SH-SY5Y (cell line): ENCODE measurements at regions not wholly inside any gene's neighbourhood (a gene's known extent, or its start where the extent isn't known, plus 50 kb on each side); places are given as distances from the start of the nearest gene placed in this dataset.

Source experiments
- GATA2 ChIP-seq: IDR thresholded peaks from 2 replicates; pipeline ENCODE4 v1.6.1; 2011; ENCODE audit warnings: mild to moderate bottlenecking, low read depth, low read length
- GATA3 ChIP-seq: IDR thresholded peaks from 2 replicates; pipeline ENCODE4 v1.6.1; 2011; ENCODE audit warnings: low read depth, mild to moderate bottlenecking, low read length, moderate library complexity

DNA sequence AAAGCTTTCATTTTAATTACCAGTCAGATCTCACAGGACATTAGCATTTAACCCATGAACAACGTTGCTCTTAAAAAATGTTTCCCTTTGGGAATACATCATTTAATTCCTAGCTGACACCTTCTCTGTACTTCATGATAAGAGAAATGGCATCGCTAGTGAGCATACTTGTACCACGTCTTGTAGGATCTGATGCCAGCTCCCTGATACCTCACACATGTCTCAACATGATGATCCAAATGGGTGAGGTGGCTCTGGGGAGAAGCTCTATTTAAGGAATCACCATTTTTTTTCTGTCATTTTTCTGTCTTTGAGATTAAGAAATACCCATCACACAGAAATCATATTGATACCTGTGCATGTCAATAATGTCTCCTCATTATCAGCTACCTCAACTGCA is 772.1 kb upstream of the CA10 start:
- TF ChIP-seq GATA3 = no peak
- TF ChIP-seq GATA2 = no peak
